GM12865 (cell line): ENCODE measurements at regions not wholly inside any gene's neighbourhood (a gene's known extent, or its start where the extent isn't known, plus 50 kb on each side); places are given as distances from the start of the nearest gene placed in this dataset.

ENCODE experiments used
- DNase-seq: peaks from one replicate; pipeline ENCODE4 v3.0.0; 2010; ENCODE audit warnings: low read depth
- H3K4me3 ChIP-seq: 2 replicates; pipeline ENCODE4 v1.5.1; 2011; ENCODE audit warnings: mild to moderate bottlenecking, low read depth, low read length, control low read depth
- CTCF ChIP-seq: IDR thresholded peaks from 2 replicates; pipeline ENCODE4 v1.5.1; 2011; ENCODE audit warnings: low read length, control low read depth, low read depth, inconsistent platforms; ENCODE audit not compliant: insufficient read depth; ENCODE audit errors: missing control alignments

GRCh38 chr10:108252771-108253170 is 1088.3 kb upstream of the SORCS1 start:
- H3K4me3 ChIP-seq = no peak overlapping the region
- no peak for TF ChIP-seq CTCF
- DNase-seq = no peak

- no peak for DNase-seq
- no peak overlapping the region for H3K4me3 ChIP-seq
- no peak for TF ChIP-seq CTCF
These were observed 1086.6 kb upstream of the SORCS1 start for GRCh38 chr10:108250936-108251620.

DNA sequence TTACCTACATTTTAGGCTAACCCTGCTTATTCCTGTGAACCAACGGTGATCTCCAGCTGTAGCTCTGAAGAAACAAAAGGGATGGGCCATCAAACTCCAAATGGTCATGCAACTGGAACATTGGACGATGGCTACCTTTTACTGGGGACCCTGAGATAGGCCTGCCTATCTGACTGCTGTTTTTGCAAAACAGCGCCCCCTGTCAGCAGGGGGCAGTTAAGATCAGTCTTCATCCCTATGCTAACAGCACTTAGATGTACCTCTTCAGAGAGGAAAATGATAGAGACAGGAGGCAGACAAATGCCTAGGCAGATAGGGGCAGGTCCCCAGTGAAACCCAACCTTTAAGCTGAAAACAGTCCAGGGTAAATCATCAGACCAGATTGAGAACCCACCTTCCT is 1085.4 kb upstream of the SORCS1 start:
- peak; percentile 42 for TF ChIP-seq CTCF
- DNase-seq = peak; percentile 47
- no peak overlapping the region for H3K4me3 ChIP-seq

- no peak for TF ChIP-seq CTCF
- no peak overlapping the region for H3K4me3 ChIP-seq
- no peak for DNase-seq
These were observed 1080.1 kb upstream of the SORCS1 start for GRCh38 chr10:108244443-108245228.

GRCh38 chr10:108241166-108241565 is 1076.7 kb upstream of the SORCS1 start:
- TF ChIP-seq CTCF = no peak
- H3K4me3 ChIP-seq = no peak overlapping the region
- no peak for DNase-seq

DNA sequence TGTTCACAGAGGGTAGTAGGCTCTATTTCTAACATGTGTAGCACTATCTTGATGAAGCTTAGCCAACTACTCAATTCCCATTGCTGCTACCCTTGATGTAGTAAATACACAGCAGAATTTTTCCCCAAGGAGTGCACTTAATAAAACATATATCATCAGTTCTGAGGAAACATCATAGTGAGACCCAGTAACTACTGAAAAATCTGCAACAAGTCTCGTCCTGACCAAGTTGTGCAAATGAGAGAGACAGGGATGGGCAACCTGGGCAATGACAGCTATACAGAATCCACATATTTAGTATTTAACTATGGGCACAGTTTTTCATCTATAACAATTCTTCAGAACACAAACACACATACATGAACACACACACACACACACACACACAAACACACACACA is 1073.8 kb upstream of the SORCS1 start:
- TF ChIP-seq CTCF = no peak
- no peak for DNase-seq
- no peak overlapping the region for H3K4me3 ChIP-seq
